Naive thymus-derived CD4-positive, alpha-beta T cell (primary cell): ENCODE measurements at regions not wholly inside any gene's neighbourhood (a gene's known extent, or its start where the extent isn't known, plus 50 kb on each side); places are given as distances from the start of the nearest gene placed in this dataset.

Source experiments
- ATAC-seq: fragments of 150-1000 bp; cut with Tn5 transposase; 2 replicates; pipeline ENCODE4 v1.10.0; 2021; ENCODE audit warnings: mild to moderate bottlenecking, moderate library complexity
- CTCF ChIA-PET: fragments of 350-600 bp; sonication (Branson Sonifier 250); formaldehyde crosslinking; loops from one replicate; lab custom pipeline; 2021; ENCODE audit warnings: antibody characterized with exemption; lab: Charles Lee
- POLR2A ChIA-PET: fragments of 350-600 bp; sonication (Branson Sonifier 250); formaldehyde crosslinking; loops from one replicate; lab custom pipeline; 2021; ENCODE audit warnings: antibody characterized with exemption, inconsistent platforms; lab: Charles Lee
- DNase-seq, 9 donors: peaks; one replicate each; pipeline versions ENCODE4 v3.0.0 to v3.0.0-alpha.2; 2020 to 2022; ENCODE audit warnings: mixed read lengths in 1 of 9
- H3K27ac ChIP-seq: one replicate; pipeline ENCODE4 v1.7.0; 2013; ENCODE audit warnings: mild to moderate bottlenecking, low read depth, low read length, moderate library complexity
- H3K27me3 ChIP-seq, 2 donors: one replicate each; pipeline ENCODE4 v1.7.0; 2013; ENCODE audit warnings: low read length in 2 of 2, mild to moderate bottlenecking in 2 of 2, moderate library complexity in 2 of 2; ENCODE audit not compliant: control insufficient read depth in 2 of 2, insufficient read depth in 2 of 2
- H3K36me3 ChIP-seq, 3 experiments: 1 replicate in 2 of 3; 2 replicates in 1 of 3; pipeline ENCODE4 v1.7.0; 2013; ENCODE audit warnings: low read length in 3 of 3, mild to moderate bottlenecking in 3 of 3, moderate library complexity in 1 of 3; ENCODE audit not compliant: insufficient read depth in 3 of 3, control insufficient read depth in 2 of 3
- H3K4me1 ChIP-seq, 2 donors: one replicate each; pipeline ENCODE4 v1.7.0; 2013; ENCODE audit warnings: low read length in 2 of 2, mild to moderate bottlenecking in 2 of 2, moderate library complexity in 1 of 2; ENCODE audit not compliant: control insufficient read depth in 2 of 2, insufficient read depth in 2 of 2
- H3K4me3 ChIP-seq: 2 replicates; pipeline ENCODE4 v1.7.0; 2013; ENCODE audit warnings: mild to moderate bottlenecking, low read length
- H3K9me3 ChIP-seq, 3 experiments: 1 replicate in 2 of 3; 2 replicates in 1 of 3; pipeline ENCODE4 v1.7.0; 2013; ENCODE audit warnings: low read length in 3 of 3; ENCODE audit not compliant: control insufficient read depth in 2 of 3
- H3K27ac Mint-ChIP-seq, 9 donors: one replicate each; pipeline ENCODE4 v1.8.0; 2020 to 2022; ENCODE audit warnings: mixed read lengths in 9 of 9, mild to moderate bottlenecking in 8 of 9, moderate library complexity in 5 of 9, inconsistent platforms in 2 of 9
- H3K27me3 Mint-ChIP-seq, 5 donors: one replicate each; pipeline ENCODE4 v1.8.0; 2021 to 2022; ENCODE audit warnings: mixed read lengths in 5 of 5, mild to moderate bottlenecking in 1 of 5
- H3K36me3 Mint-ChIP-seq, 5 donors: one replicate each; pipeline ENCODE4 v1.8.0; 2020 to 2022; ENCODE audit warnings: mixed read lengths in 5 of 5, mild to moderate bottlenecking in 3 of 5, inconsistent platforms in 1 of 5
- H3K4me1 Mint-ChIP-seq, 7 donors: one replicate each; pipeline ENCODE4 v1.8.0; 2020 to 2022; ENCODE audit warnings: mixed read lengths in 7 of 7, mild to moderate bottlenecking in 3 of 7, inconsistent platforms in 1 of 7
- H3K4me3 Mint-ChIP-seq, 10 donors: one replicate each; pipeline ENCODE4 v1.8.0; 2020 to 2022; ENCODE audit warnings: mild to moderate bottlenecking in 10 of 10, mixed read lengths in 10 of 10, moderate library complexity in 6 of 10, inconsistent platforms in 2 of 10
- H3K9me3 Mint-ChIP-seq, 11 donors: one replicate each; pipeline ENCODE4 v1.8.0; 2020 to 2022; ENCODE audit warnings: mixed read lengths in 11 of 11, mild to moderate bottlenecking in 4 of 11, inconsistent platforms in 1 of 11, moderate library complexity in 1 of 11
- intact Hi-C, 2 donors: fragments of 100-400 bp; cut with micrococcal nuclease; formaldehyde crosslinking; loops; one replicate each; pipeline ENCODE4 v1.15.1; 2023

- intact Hi-C loops: no loop called here
- no peaks in the 10 kb centered on the region for H3K36me3 Mint-ChIP-seq
- POLR2A ChIA-PET: no interaction called here
- H3K27me3 ChIP-seq: no peaks in the 10 kb centered on the region
- no peaks in the 10 kb centered on the region for H3K4me1 ChIP-seq
- no peaks in the 10 kb centered on the region for H3K36me3 ChIP-seq
- no peak overlapping the region for H3K27ac ChIP-seq
- H3K4me3 Mint-ChIP-seq: no peak overlapping the region
- H3K9me3 ChIP-seq: no peaks in the 10 kb centered on the region
- H3K27ac Mint-ChIP-seq: no peak overlapping the region
- no peak for DNase-seq
- H3K4me3 ChIP-seq: no peak overlapping the region
- H3K9me3 Mint-ChIP-seq: peaks cover 0 to 26% (median 7%) of the 10 kb centered on the region in 11 donors
- no peak for ATAC-seq
- CTCF ChIA-PET: no interaction called here
- H3K4me1 Mint-ChIP-seq: no peaks in the 10 kb centered on the region
- H3K27me3 Mint-ChIP-seq: peaks cover 0 to 5% (median 0%) of the 10 kb centered on the region in 5 donors
Observed at GRCh38 chr16:6008670-6009069, 911.1 kb upstream of the EEF2KMT start.

- DNase-seq (no peak), ATAC-seq (no peak)
- H3K36me3 ChIP-seq: no peaks in the 10 kb centered on the region
- CTCF ChIA-PET: no interaction called here
- H3K27ac ChIP-seq: no peak overlapping the region
- H3K4me3 ChIP-seq: no peak overlapping the region
- peaks cover 0 to 32% (median 8%) of the 10 kb centered on the region in 11 donors for H3K9me3 Mint-ChIP-seq
- no peaks in the 10 kb centered on the region for H3K4me1 Mint-ChIP-seq
- no peak overlapping the region for H3K4me3 Mint-ChIP-seq
- H3K27me3 Mint-ChIP-seq: no peaks in the 10 kb centered on the region
- no peaks in the 10 kb centered on the region for H3K36me3 Mint-ChIP-seq
- no peaks in the 10 kb centered on the region for H3K9me3 ChIP-seq
- POLR2A ChIA-PET: no interaction called here
- no peaks in the 10 kb centered on the region for H3K27me3 ChIP-seq
- H3K27ac Mint-ChIP-seq: peak overlapping the region in 1 of 9 donors; percentile 28
- intact Hi-C loops: no loop called here
- H3K4me1 ChIP-seq: no peaks in the 10 kb centered on the region
Observed at GRCh38 chr16:5993356-5993755, 895.8 kb upstream of the EEF2KMT start.

- H3K4me1 Mint-ChIP-seq: peaks cover 0 to 2% (median 0%) of the 10 kb centered on the region in 7 donors
- H3K27me3 ChIP-seq: no peaks in the 10 kb centered on the region
- no peak for DNase-seq
- peaks cover 0 to 7% (median 0%) of the 10 kb centered on the region in 5 donors for H3K27me3 Mint-ChIP-seq
- H3K27ac ChIP-seq: no peak overlapping the region
- no peak for ATAC-seq
- no peaks in the 10 kb centered on the region for H3K4me1 ChIP-seq
- no peak overlapping the region for H3K4me3 ChIP-seq
- CTCF ChIA-PET: no interaction called here
- peak overlapping the region in 1 of 10 donors; percentile 52 for H3K4me3 Mint-ChIP-seq
- intact Hi-C loops: no loop called here
- no peaks in the 10 kb centered on the region for H3K9me3 ChIP-seq
- no peaks in the 10 kb centered on the region for H3K36me3 Mint-ChIP-seq
- POLR2A ChIA-PET: no interaction called here
- H3K27ac Mint-ChIP-seq: no peak overlapping the region
- H3K36me3 ChIP-seq: no peaks in the 10 kb centered on the region
- H3K9me3 Mint-ChIP-seq: peaks cover 0 to 16% (median 6%) of the 10 kb centered on the region in 11 donors
Observed at GRCh38 chr16:5982979-5983378, 885.4 kb upstream of the EEF2KMT start.

GRCh38 chr16:5979905-5980550 lies 882.4 kb upstream of the EEF2KMT start:
- H3K4me3 ChIP-seq: no peak overlapping the region
- ChIA-PET POLR2A (no interaction called here), CTCF (no interaction called here)
- Mint-ChIP-seq H3K4me3 (no peak overlapping the region), H3K4me1 (peaks cover 0 to 2% (median 0%) of the 10 kb centered on the region in 7 donors), H3K36me3 (no peaks in the 10 kb centered on the region), H3K9me3 (peaks cover 0 to 16% (median 7%) of the 10 kb centered on the region in 11 donors), H3K27me3 (peaks cover 0 to 7% (median 0%) of the 10 kb centered on the region in 5 donors), H3K27ac (no peak overlapping the region)
- DNase-seq (no peak), ATAC-seq (no peak)
- H3K27ac ChIP-seq: no peak overlapping the region
- H3K27me3 ChIP-seq: no peaks in the 10 kb centered on the region
- peaks cover 0 to 6% (median 0%) of the 10 kb centered on the region in 3 experiments for H3K9me3 ChIP-seq
- no peaks in the 10 kb centered on the region for H3K36me3 ChIP-seq
- intact Hi-C loops: no loop called here
- H3K4me1 ChIP-seq: no peaks in the 10 kb centered on the region

GRCh38 chr16:5977329-5977728 lies 879.7 kb upstream of the EEF2KMT start:
- CTCF ChIA-PET: no interaction called here
- ATAC-seq: no peak

GRCh38 chr16:5972747-5973146 lies 875.2 kb upstream of the EEF2KMT start:
- no peaks in the 10 kb centered on the region for H3K36me3 ChIP-seq
- intact Hi-C loops: no loop called here
- Mint-ChIP-seq H3K9me3 (peaks cover 2 to 25% (median 7%) of the 10 kb centered on the region in 11 donors), H3K27ac (no peak overlapping the region), H3K4me1 (no peaks in the 10 kb centered on the region), H3K27me3 (no peaks in the 10 kb centered on the region), H3K4me3 (no peak overlapping the region), H3K36me3 (no peaks in the 10 kb centered on the region)
- H3K9me3 ChIP-seq: peaks cover 0 to 6% (median 0%) of the 10 kb centered on the region in 3 experiments
- DNase-seq (no peak), ATAC-seq (no peak)
- H3K27me3 ChIP-seq: no peaks in the 10 kb centered on the region
- H3K27ac ChIP-seq: no peak overlapping the region
- H3K4me1 ChIP-seq: no peaks in the 10 kb centered on the region
- ChIA-PET CTCF (no interaction called here), POLR2A (no interaction called here)
- H3K4me3 ChIP-seq: no peak overlapping the region

More at GRCh38 chr16:5977329-5977728, 879.7 kb upstream of the EEF2KMT start:
- H3K4me1 ChIP-seq: no peaks in the 10 kb centered on the region
- no peak overlapping the region for H3K4me3 Mint-ChIP-seq
- H3K9me3 Mint-ChIP-seq: peaks cover 0 to 13% (median 7%) of the 10 kb centered on the region in 11 donors
- no peak overlapping the region for H3K27ac ChIP-seq
- POLR2A ChIA-PET: no interaction called here
- H3K9me3 ChIP-seq: peaks cover 0 to 6% (median 0%) of the 10 kb centered on the region in 3 experiments
- no peaks in the 10 kb centered on the region for H3K36me3 ChIP-seq
- H3K27me3 ChIP-seq: no peaks in the 10 kb centered on the region
- no peak overlapping the region for H3K4me3 ChIP-seq
- H3K27ac Mint-ChIP-seq: no peak overlapping the region
- DNase-seq: no peak
- H3K27me3 Mint-ChIP-seq: no peaks in the 10 kb centered on the region
- H3K4me1 Mint-ChIP-seq: no peaks in the 10 kb centered on the region
- no peaks in the 10 kb centered on the region for H3K36me3 Mint-ChIP-seq
- intact Hi-C loops: no loop called here

- POLR2A ChIA-PET: no interaction called here
- intact Hi-C loops: no loop called here
- H3K4me3 ChIP-seq: no peak overlapping the region
- H3K36me3 Mint-ChIP-seq: no peaks in the 10 kb centered on the region
- H3K9me3 Mint-ChIP-seq: peaks cover 2 to 23% (median 7%) of the 10 kb centered on the region in 11 donors
- H3K27me3 ChIP-seq: no peaks in the 10 kb centered on the region
- H3K36me3 ChIP-seq: no peaks in the 10 kb centered on the region
- peaks cover 0 to 2% (median 0%) of the 10 kb centered on the region in 3 experiments for H3K9me3 ChIP-seq
- DNase-seq (no peak), ATAC-seq (no peak)
- no peaks in the 10 kb centered on the region for H3K4me1 ChIP-seq
- CTCF ChIA-PET: no interaction called here
- no peaks in the 10 kb centered on the region for H3K4me1 Mint-ChIP-seq
- no peak overlapping the region for H3K4me3 Mint-ChIP-seq
- H3K27ac Mint-ChIP-seq: peak overlapping the region in 1 of 9 donors; percentile 77
- H3K27me3 Mint-ChIP-seq: no peaks in the 10 kb centered on the region
- H3K27ac ChIP-seq: no peak overlapping the region
Observed at GRCh38 chr16:5971924-5972323, 874.3 kb upstream of the EEF2KMT start.
